Lung (tissue), 11 donors: ENCODE measurements at regions not wholly inside any gene's neighbourhood (a gene's known extent, or its start where the extent isn't known, plus 50 kb on each side); places are given as distances from the start of the nearest gene placed in this dataset.
A peak's percentile ranks its signal among the peaks of the same experiment; 100 is the strongest.
"Not testable (repeated sequence)": the region's sequence is repeated elsewhere in the genome, so short reads cannot be mapped to it uniquely, and the experiment has no call there.

Experiments
- ATAC-seq: fragments of 200-7000 bp; cut with Tn5 transposase; one replicate; pipeline ENCODE4 v1.9.1; 2020; ENCODE audit warnings: moderate number of reproducible peaks; ENCODE audit not compliant: insufficient read depth, low FRiP score
- DNase-seq, 3 donors: peaks; one replicate each; pipeline ENCODE4 v3.0.0-alpha.2; 2013 to 2017
- H3K27ac ChIP-seq, 2 donors: one replicate each; pipeline ENCODE4 v1.5.1; 2013; ENCODE audit warnings: mild to moderate bottlenecking in 2 of 2, moderate library complexity in 2 of 2, control low read depth in 1 of 2, inconsistent platforms in 1 of 2, low read depth in 1 of 2, low read length in 1 of 2
- H3K27me3 ChIP-seq, 3 donors: one replicate each; pipeline ENCODE4 v1.5.1; 2013; ENCODE audit warnings: low read length in 2 of 3; ENCODE audit not compliant: control insufficient read depth in 3 of 3, insufficient read depth in 3 of 3
- H3K36me3 ChIP-seq, 4 donors: one replicate each; pipeline ENCODE4 v1.5.1; 2013; ENCODE audit warnings: low read length in 4 of 4, mild to moderate bottlenecking in 1 of 4, moderate library complexity in 1 of 4; ENCODE audit not compliant: control insufficient read depth in 4 of 4, insufficient read depth in 4 of 4
- H3K4me1 ChIP-seq, 5 donors: one replicate each; pipeline ENCODE4 v1.5.1; 2013; ENCODE audit warnings: low read length in 5 of 5, mild to moderate bottlenecking in 2 of 5, moderate library complexity in 1 of 5; ENCODE audit not compliant: control insufficient read depth in 5 of 5, insufficient read depth in 5 of 5
- H3K4me3 ChIP-seq: one replicate; pipeline ENCODE4 v1.5.1; 2013; ENCODE audit warnings: mild to moderate bottlenecking, control low read depth, moderate library complexity
- H3K9ac ChIP-seq, 2 donors: one replicate each; pipeline ENCODE4 v1.5.1; 2013; ENCODE audit warnings: low read length in 2 of 2, control low read depth in 1 of 2; ENCODE audit not compliant: insufficient read depth in 1 of 2
- H3K9me3 ChIP-seq, 4 donors: one replicate each; pipeline ENCODE4 v1.5.1; 2013; ENCODE audit warnings: low read length in 3 of 4, mild to moderate bottlenecking in 1 of 4, moderate library complexity in 1 of 4; ENCODE audit not compliant: control insufficient read depth in 4 of 4, insufficient read depth in 3 of 4
- WGBS, 2 donors: extraction: QIAGEN DNeasy Blood & Tissue Kit; methylation state at CpG; one replicate each; pipeline ENCODE4 v1.1.7; 2013; 5-methylcytosine and 5-hydroxymethylcytosine counted together
- TF ChIP-seq, protein P1 (sequence below): IDR thresholded peaks from 2 replicates; pipeline ENCODE4 v1.5.1; 2012; ENCODE audit warnings: mild to moderate bottlenecking; ENCODE audit errors: control extremely low read depth, extremely low read depth
- donor health status: control.
- donor health status: control.
- donor health status: Bipolar disorder and iron deficiency.
- donor health status: healthy.
- donor health status: DM: yes; HTN: yes; CAD: no.

GRCh38 chr7:138249975-138250374, 173.7 kb downstream of the AKR1D1 start:
- no peaks in the 10 kb centered on the region for H3K36me3 ChIP-seq
- peaks cover 0 to 7% (median 0%) of the 10 kb centered on the region in 4 donors for H3K9me3 ChIP-seq
- 95% methylated on average over 4 of the region's 4 CpGs for WGBS, 2 donors
- peaks cover 0 to 6% (median 0%) of the 10 kb centered on the region in 5 donors for H3K4me1 ChIP-seq
- no peak for ATAC-seq
- H3K27ac ChIP-seq: no peak overlapping the region
- no peaks in the 10 kb centered on the region for H3K27me3 ChIP-seq
- DNase-seq: no peak
- H3K9ac ChIP-seq: no peak overlapping the region
- TF ChIP-seq, protein P1, sequence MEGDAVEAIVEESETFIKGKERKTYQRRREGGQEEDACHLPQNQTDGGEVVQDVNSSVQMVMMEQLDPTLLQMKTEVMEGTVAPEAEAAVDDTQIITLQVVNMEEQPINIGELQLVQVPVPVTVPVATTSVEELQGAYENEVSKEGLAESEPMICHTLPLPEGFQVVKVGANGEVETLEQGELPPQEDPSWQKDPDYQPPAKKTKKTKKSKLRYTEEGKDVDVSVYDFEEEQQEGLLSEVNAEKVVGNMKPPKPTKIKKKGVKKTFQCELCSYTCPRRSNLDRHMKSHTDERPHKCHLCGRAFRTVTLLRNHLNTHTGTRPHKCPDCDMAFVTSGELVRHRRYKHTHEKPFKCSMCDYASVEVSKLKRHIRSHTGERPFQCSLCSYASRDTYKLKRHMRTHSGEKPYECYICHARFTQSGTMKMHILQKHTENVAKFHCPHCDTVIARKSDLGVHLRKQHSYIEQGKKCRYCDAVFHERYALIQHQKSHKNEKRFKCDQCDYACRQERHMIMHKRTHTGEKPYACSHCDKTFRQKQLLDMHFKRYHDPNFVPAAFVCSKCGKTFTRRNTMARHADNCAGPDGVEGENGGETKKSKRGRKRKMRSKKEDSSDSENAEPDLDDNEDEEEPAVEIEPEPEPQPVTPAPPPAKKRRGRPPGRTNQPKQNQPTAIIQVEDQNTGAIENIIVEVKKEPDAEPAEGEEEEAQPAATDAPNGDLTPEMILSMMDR: no peak
- no peak overlapping the region for H3K4me3 ChIP-seq

DNA sequence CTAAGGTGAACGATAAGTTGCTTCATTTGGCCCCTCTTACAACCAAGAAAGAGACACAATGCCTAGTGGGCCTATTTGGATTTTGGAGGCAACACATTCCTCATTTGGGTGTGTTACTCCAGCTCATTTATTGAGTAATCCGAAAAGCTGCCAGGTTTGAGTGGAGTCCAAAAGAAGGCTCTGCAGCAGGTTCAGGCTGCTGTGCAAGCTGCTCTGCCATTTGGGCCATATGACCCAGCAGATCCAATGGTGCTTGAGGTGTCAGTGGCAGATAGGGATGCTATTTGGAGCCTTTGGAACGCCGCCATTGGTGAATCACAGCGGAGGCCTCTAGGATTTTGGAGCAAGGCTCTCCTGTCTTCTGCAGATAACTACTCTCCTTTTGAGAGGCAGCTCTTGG, 176.4 kb downstream of the AKR1D1 start:
- not testable (repeated sequence) for H3K9ac ChIP-seq, ATAC-seq, H3K4me1 ChIP-seq, H3K4me3 ChIP-seq, H3K27me3 ChIP-seq, H3K27ac ChIP-seq, H3K36me3 ChIP-seq, DNase-seq, H3K9me3 ChIP-seq
- 84 to 93% methylated on average over 5 of the region's 5 CpGs for WGBS, 2 donors

DNA sequence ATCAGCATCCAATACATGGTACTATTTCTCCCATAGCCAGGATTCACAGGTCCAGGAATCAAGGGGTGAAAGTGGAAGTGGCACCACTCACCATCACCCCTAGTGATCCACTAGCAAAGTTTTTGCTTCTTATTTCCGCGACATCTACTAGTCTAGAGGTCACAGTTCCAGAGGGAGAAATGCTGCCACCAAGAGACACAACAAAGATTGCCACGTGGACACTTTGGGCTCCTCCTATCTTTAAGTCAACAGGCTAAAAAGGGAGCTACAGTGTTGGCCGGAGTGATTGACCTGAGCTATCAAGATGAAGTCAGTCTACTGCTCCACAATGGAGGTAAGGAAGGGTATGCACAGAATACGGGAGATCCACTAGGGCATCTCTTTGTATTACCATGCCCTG, 178.2 kb downstream of the AKR1D1 start:
- TF ChIP-seq, protein P1: no peak
- no peak overlapping the region for H3K9ac ChIP-seq
- no peaks in the 10 kb centered on the region for H3K27me3 ChIP-seq
- H3K4me1 ChIP-seq: peaks cover 0 to 10% (median 0%) of the 10 kb centered on the region in 5 donors
- no peak for DNase-seq
- H3K36me3 ChIP-seq: no peaks in the 10 kb centered on the region
- H3K4me3 ChIP-seq: no peak overlapping the region
- H3K9me3 ChIP-seq: peaks cover 0 to 5% (median 0%) of the 10 kb centered on the region in 4 donors
- no peak overlapping the region for H3K27ac ChIP-seq
- 74 to 86% methylated on average over 5 of the region's 5 CpGs for WGBS, 2 donors
- ATAC-seq: no peak

DNA sequence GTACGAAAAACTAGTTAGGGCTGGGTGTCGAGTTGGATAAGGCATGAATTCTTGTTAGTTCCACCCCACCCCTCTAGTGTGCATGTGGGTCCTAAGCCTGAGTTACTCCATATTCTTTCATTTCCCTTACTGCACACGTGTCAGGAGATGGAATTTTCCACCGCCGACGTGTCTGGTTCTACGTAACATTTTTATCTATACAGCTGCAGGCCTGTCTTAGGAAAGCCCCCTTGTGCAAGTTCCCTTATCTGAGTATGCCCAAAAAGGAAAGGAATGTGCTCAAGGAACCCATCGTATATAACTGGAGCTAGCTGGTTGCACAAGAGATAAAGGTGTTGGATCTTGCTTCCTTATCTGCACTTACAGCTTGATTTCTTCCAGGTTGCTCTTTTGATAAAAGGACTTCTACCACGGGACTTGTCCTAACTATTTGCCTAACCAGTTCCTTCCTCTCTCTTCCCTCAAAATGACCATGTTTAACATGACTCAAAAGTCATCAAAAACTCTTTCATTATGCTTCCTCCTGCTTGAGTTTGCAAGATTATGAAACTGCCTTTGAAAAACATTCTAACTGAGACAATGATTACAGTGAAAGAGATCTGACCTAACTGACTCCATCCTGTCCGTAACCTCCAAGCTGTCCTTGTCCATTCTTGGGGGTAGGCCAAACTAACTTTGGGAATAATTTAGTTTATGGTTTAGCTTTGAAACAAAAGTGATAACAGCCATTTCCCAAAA, 181.4 kb downstream of the AKR1D1 start:
- Histone ChIP-seq H3K9me3 (peaks cover 0 to 5% (median 2%) of the 10 kb centered on the region in 4 donors), H3K4me3 (no peak overlapping the region), H3K27me3 (no peaks in the 10 kb centered on the region), H3K4me1 (peaks cover 0 to 10% (median 0%) of the 10 kb centered on the region in 5 donors), H3K36me3 (no peaks in the 10 kb centered on the region), H3K27ac (no peak overlapping the region), H3K9ac (no peak overlapping the region)
- TF ChIP-seq, protein P1: no peak
- ATAC-seq (peak; percentile 76), DNase-seq (peak; percentile 60 to 81 (median 71))
- 3 to 16% methylated on average over 10 of the region's 10 CpGs for WGBS, 2 donors
